HEK293T (cell line): ENCODE measurements at regions not wholly inside any gene's neighbourhood (a gene's known extent, or its start where the extent isn't known, plus 50 kb on each side); places are given as distances from the start of the nearest gene placed in this dataset.

Experiments
- ARNT ChIP-seq: fragments of 450-650 bp; IDR thresholded peaks from 2 replicates; pipeline ENCODE4 v1.6.1; 2017; ENCODE audit warnings: mild to moderate bottlenecking
- BHLHE40 ChIP-seq: fragments of 450-650 bp; IDR thresholded peaks from 2 replicates; pipeline ENCODE4 v1.6.1; 2016; ENCODE audit warnings: mild to moderate bottlenecking, moderate library complexity, borderline replicate concordance
- ELF4 ChIP-seq: fragments of 450-650 bp; IDR thresholded peaks from 2 replicates; pipeline ENCODE4 v1.6.1; 2017; ENCODE audit warnings: antibody characterized with exemption
- FOXA1 ChIP-seq: fragments of 450-650 bp; IDR thresholded peaks from 2 replicates; pipeline ENCODE4 v1.6.1; 2016; ENCODE audit warnings: mild to moderate bottlenecking
- FOXK2 ChIP-seq: fragments of 450-650 bp; IDR thresholded peaks from 2 replicates; pipeline ENCODE4 v1.6.1; 2016; ENCODE audit warnings: mild to moderate bottlenecking
- FOXM1 ChIP-seq: fragments of 450-650 bp; IDR thresholded peaks from 2 replicates; pipeline ENCODE4 v1.6.1; 2017; ENCODE audit warnings: mild to moderate bottlenecking, borderline replicate concordance
- HDGF ChIP-seq: fragments of 450-650 bp; IDR thresholded peaks from 2 replicates; pipeline ENCODE4 v1.6.1; 2017; ENCODE audit warnings: antibody characterized with exemption, borderline replicate concordance
- L3MBTL2 ChIP-seq: fragments of 450-650 bp; conservative IDR thresholded peaks from 2 replicates; pipeline ENCODE4 v1.6.1; 2016; ENCODE audit warnings: mild to moderate bottlenecking
- SUZ12 ChIP-seq: fragments of 450-650 bp; IDR thresholded peaks from 2 replicates; pipeline ENCODE4 v1.6.1; 2016; ENCODE audit warnings: mild to moderate bottlenecking
- TARDBP ChIP-seq: fragments of 450-650 bp; IDR thresholded peaks from 2 replicates; pipeline ENCODE4 v1.6.1; 2016
- ZNF384 ChIP-seq: fragments of 450-650 bp; IDR thresholded peaks from 2 replicates; pipeline ENCODE4 v1.6.1; 2016

GRCh38 chr1:87841332-87841731 is 512.7 kb downstream of the LMO4 start:
- TF ChIP-seq FOXA1 = no peak
- TF ChIP-seq SUZ12 = no peak
- TF ChIP-seq FOXM1 = no peak
- no peak for TF ChIP-seq BHLHE40
- TF ChIP-seq FOXK2 = no peak
- no peak for TF ChIP-seq HDGF
- TF ChIP-seq ZNF384 = no peak
- no peak for TF ChIP-seq L3MBTL2
- no peak for TF ChIP-seq TARDBP
- no peak for TF ChIP-seq ELF4
- no peak for TF ChIP-seq ARNT
